Stimulated activated CD8-positive, alpha-beta memory T cell treated with anti-CD3 and anti-CD28 coated beads, Interleukin-7, amount 100 ng/mL, for 24 hours (primary cell): ENCODE measurements at regions not wholly inside any gene's neighbourhood (a gene's known extent, or its start where the extent isn't known, plus 50 kb on each side); places are given as distances from the start of the nearest gene placed in this dataset.
"Not testable (repeated sequence)": the region's sequence is repeated elsewhere in the genome, so short reads cannot be mapped to it uniquely, and the experiment has no call there.

Experiments used
- DNase-seq: peaks from one replicate; pipeline ENCODE4 v3.0.0-alpha.2; 2020; ENCODE audit warnings: low read depth

- DNase-seq: no peak
These were observed 299.9 kb downstream of the BRD1 start for GRCh38 chr22:49527611-49528419.

- no peak for DNase-seq
These were observed 301.7 kb downstream of the BRD1 start for GRCh38 chr22:49525801-49526535.

- no peak for DNase-seq
These were observed 302.3 kb downstream of the BRD1 start for GRCh38 chr22:49525360-49525759.

- DNase-seq: no peak
These were observed 303.3 kb downstream of the BRD1 start for GRCh38 chr22:49524362-49524761.

- DNase-seq: no peak
These were observed 304.2 kb downstream of the BRD1 start for GRCh38 chr22:49523374-49524008.

- no peak for DNase-seq
These were observed 304.9 kb downstream of the BRD1 start for GRCh38 chr22:49522582-49523373.

GRCh38 chr22:49521787-49522224 is 305.9 kb downstream of the BRD1 start:
- DNase-seq: no peak

GRCh38 chr22:49519117-49519737 is 308.4 kb downstream of the BRD1 start:
- no peak for DNase-seq

GRCh38 chr22:49518436-49518970 is 309.2 kb downstream of the BRD1 start:
- DNase-seq: no peak

- no peak for DNase-seq
These were observed 309.9 kb downstream of the BRD1 start for GRCh38 chr22:49517667-49518185.

- DNase-seq: no peak
These were observed 310.5 kb downstream of the BRD1 start for GRCh38 chr22:49517211-49517610.

GRCh38 chr22:49515475-49515874 is 312.2 kb downstream of the BRD1 start:
- DNase-seq: no peak

- no peak for DNase-seq
These were observed 313.0 kb downstream of the BRD1 start for GRCh38 chr22:49514641-49515040.

GRCh38 chr22:49514211-49514610 is 313.5 kb downstream of the BRD1 start:
- DNase-seq: no peak

GRCh38 chr22:49513358-49513851 is 314.3 kb downstream of the BRD1 start:
- no peak for DNase-seq

- no peak for DNase-seq
These were observed 315.0 kb downstream of the BRD1 start for GRCh38 chr22:49512487-49513165.

- DNase-seq: not testable (repeated sequence)
These were observed 316.1 kb downstream of the BRD1 start for GRCh38 chr22:49511393-49512189.

- no peak for DNase-seq
These were observed 317.0 kb downstream of the BRD1 start for GRCh38 chr22:49510718-49511117.

- no peak for DNase-seq
These were observed 318.7 kb downstream of the BRD1 start for GRCh38 chr22:49509016-49509415.
